HG02885 (cell line): ENCODE measurements at regions not wholly inside any gene's neighbourhood (a gene's known extent, or its start where the extent isn't known, plus 50 kb on each side); places are given as distances from the start of the nearest gene placed in this dataset.
"Not testable (repeated sequence)": the region's sequence is repeated elsewhere in the genome, so short reads cannot be mapped to it uniquely, and the experiment has no call there.

Source experiments
- ATAC-seq: cut with Tn5 transposase; IDR thresholded peaks from one replicate; pipeline ENCODE4 v1.9.1; 2021; ENCODE audit warnings: mild to moderate bottlenecking; ENCODE audit not compliant: unreplicated experiment, poor library complexity

DNA sequence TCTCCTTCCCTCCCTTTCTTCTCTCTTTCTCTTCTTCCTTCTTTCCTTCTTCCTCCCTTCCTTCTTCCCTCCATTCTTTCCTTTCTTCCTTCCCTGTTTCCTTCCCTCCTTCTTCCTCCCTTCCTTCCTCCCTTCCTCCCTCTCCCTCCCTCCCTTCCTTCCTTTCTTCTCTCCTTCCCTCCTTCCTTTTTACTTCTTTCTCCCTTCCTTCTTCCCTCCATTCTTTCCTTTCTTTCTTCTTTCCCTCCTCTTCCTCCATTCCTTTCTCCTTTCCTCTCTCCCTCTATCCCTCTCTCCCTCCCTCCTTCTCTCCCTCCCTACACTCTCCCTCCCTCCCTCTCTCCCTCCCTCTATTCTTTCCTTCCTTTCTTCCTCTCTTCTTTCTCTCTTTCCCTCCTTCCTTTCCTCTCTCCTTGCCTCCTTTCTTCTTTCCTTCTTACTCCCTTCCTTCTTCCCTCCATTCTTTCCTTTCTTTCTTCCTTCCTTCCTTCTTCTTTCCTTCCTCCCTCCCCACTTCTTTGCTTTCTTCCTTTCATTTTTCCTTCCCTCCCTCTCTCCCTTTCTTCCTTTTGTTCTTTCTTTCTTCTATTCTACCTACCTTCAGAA, 200.4 kb upstream of the SSTR4 start:
- ATAC-seq: no peak

DNA sequence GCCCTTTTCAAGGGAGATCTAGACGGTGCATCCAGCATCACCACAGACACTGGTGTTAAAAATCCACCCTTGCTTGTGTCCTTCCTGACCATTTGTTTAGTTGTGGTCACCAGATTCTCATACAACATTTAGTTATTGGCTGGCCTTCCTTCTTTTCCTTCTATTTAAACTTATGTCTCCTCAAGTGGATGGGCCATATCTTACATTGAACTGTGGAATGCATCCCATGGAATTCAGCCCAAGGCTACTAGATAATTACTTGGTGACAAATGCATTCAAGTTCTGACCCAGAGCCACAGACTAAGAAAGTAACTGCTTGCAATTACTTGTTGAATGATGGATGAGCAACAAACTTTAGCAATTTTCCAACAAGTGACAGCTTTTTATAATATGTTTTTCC, 198.9 kb upstream of the SSTR4 start:
- no peak for ATAC-seq

DNA sequence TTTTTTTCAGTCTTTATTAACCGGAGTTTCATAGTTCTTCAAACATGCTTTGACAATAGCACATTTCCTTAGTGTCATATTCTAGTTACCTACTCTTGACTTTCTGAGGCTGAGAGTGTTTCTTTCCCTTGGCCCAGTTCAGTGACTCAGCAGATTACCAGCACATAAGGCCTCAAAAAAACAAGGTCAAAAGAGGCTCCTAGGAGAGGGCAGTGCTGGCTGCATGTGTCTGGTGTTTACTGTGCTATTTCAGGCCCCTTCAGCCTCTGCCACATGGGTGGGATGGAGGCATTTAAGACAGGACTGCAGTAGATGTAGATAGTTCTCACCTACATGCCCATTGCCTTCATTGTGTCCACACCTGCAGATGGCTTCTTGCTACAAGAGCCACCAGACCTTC, 198.2 kb upstream of the SSTR4 start:
- no peak for ATAC-seq

DNA sequence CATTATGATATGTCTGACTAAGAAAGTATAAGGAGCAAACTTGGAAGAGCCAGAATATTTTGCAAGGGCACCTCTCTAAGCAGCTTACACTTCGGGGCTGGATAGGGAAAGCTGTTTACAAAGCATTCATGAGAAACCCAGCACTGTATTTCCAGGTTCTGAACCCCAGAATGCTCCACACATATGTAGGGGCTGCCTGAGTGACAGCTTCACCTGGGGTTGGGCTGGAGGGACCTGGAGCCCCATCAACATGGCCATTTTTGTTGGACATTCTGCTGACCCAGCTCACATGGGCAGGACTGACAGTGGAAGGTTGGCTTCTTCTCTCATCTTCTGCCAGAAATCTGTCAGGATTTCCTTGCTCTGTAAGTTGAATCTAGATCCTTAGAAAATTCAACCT, 197.1 kb upstream of the SSTR4 start:
- no peak for ATAC-seq

DNA sequence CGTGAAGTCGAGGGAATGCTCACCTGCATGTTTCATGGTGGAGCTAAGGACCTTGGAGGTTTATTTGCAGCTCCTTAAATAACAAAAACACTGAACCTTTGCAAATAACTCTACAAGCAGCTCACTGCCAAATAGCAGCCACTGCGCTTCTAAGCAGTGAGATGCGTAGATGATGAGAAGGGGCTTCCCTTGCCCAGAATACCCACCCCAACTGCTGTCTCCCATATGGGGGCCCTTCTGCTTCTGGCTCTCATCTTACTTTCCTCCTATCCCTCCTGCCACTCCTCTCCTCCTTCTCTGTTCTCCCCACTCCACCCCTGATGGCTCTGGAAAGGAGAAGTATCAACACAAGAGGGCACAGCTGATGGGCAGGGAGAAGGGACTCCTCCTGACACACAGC, 193.3 kb upstream of the SSTR4 start:
- ATAC-seq: no peak

DNA sequence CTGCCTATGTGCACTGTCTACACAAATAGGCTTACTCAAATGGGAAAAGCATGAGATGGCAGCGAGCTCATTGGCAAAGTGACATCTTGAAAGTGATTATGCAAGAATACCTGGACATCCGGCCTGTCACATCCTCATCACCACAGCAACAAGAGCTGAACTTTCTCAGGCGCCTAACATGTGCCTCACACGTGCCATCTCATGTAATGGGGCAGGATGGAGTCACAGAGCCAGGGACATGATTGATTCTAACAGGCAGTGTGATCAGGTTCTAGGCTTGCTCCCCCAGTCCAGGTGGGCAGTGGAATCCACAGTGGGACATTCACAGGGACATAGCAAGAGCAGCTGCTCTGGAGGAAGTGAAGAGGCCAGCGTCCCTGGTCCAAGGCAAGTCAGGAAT, 192.3 kb upstream of the SSTR4 start:
- no peak for ATAC-seq

DNA sequence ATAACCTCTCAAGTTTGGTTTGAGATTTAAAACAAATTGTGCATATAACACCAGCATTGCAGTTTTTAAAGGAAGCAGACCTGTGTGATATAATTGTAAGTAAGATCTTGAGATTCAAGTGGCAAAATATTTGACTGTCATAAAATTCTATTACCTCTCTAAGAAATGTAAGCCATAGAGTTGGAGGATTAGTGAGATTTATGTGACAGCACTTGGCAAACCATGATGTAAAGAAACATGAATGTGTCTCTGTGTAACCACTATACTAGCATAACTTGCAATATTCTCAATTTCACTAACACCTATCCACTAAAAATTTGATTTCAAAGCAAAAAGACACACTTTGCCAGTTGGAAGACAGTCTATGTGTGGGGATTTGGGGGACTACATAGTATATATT, 190.2 kb upstream of the SSTR4 start:
- no peak for ATAC-seq

DNA sequence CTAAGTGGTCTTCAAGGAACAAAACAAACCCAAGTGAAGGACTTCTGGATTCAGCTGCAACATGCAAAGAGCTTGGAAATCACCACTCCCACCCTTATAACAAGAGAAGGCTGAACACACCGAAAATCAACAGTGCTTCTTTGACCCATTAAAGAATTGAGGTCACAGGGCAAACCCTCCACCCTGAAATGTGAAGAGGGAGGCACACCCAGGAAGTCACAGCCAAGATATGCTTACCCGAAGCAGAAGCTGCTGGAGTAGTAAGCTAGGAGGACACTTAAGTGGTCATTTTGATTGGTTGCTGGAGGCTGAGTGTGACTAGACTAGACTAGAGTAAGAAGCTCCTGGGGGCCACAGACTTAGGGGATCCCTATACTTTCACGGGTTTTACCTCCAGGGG, 188.2 kb upstream of the SSTR4 start:
- no peak for ATAC-seq

DNA sequence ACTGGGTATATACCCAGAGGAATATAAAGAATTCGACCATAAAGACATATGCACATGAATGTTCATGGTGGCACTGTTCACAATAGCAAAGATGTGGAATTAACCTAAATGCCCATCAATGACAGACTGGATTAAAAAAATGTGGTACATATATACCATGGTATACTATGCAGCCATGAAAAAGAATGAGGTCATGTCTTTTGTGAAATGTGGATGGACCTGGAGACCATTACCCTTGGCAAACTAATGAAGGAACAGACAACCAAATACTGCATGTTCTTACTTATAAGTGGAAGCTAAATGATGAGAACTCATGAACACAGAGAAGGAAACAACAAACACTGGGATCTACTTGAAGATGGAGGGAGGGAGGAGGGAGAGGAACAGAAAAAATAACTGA, 186.7 kb upstream of the SSTR4 start:
- no peak for ATAC-seq

DNA sequence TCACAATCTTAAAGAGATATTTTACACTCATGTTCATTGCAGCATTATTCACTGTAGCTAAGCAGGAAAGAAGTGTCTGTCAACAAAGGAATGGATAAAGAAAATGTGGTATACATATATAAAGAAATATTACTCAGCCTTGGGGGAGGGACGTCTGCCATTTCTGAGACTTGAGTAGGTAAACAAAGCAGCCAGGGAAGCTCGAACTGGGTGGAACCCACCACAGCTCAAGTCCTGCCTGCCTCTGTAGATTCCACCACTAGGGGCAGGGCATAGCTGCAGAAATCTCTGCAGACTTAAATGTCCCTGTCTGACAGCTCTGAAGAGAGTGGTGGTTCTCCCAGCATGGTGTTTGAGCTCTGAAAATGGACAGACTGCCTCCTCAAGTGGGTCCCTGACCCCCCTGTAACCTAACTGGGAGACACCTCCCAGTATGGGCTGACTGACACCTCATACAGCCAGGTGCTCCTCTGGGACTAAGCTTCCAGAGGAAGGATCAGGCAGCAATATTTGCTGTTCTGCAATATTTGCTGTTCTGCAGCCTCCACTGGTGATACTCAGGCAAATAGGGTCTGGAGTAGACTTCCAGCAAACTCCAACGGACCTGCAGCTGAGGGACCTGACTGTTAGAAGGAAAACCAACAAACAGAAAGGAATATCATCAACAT, 183.3 kb upstream of the SSTR4 start:
- not testable (repeated sequence) for ATAC-seq

DNA sequence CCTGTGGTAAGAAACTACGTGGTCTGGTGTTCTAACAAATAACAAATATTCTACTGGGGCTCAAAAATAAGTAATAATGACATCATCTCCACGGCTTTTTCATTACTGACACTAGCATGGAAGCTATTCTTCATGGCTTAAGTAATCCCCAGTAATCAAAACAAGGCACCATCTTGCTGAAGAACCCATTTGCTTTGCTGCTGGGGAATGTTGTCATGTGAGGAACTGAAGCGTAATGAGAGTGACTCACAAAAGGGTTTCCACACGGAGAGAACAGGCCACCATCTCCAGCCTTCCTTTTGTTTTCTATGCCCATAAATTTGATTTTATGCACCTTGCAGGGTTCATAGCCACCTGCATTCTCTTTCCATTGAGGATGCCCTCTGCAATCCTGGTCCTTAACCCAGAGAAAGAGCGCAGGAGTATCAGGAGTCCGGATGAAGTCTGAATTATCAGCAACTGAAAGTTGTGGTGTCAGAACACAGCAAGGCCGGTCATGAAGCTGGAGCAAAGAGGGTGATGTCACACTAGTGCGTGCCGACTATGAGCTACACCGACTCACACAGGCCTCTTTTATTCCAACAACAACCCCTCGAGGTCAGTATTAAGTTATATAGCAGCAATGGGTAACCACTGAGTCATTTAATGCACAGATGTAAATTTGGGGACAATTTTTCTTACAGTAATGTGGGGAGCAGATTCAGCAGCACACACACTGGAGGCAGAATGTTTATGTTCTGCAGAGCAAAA, 173.7 kb upstream of the SSTR4 start:
- no peak for ATAC-seq

DNA sequence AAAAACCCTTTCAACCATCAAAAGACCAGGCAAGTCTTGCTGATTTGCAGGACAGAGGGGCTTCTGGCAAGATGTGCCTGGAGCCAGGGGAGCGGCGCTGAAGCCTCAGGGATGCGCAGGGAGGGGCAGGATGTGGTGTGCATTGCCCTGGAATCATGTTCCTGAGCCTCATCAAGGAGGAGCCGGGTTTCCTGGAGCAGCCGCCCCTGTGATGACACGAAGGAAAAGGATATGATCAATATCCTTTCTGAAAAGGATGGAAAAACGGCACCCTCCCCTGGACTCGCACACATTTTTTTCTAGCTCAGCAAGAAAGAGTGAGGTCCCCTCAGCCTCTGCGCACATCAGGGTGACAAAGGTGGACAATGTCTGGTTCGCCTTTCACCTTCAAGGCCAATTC, 173.1 kb upstream of the SSTR4 start:
- ATAC-seq: no peak

DNA sequence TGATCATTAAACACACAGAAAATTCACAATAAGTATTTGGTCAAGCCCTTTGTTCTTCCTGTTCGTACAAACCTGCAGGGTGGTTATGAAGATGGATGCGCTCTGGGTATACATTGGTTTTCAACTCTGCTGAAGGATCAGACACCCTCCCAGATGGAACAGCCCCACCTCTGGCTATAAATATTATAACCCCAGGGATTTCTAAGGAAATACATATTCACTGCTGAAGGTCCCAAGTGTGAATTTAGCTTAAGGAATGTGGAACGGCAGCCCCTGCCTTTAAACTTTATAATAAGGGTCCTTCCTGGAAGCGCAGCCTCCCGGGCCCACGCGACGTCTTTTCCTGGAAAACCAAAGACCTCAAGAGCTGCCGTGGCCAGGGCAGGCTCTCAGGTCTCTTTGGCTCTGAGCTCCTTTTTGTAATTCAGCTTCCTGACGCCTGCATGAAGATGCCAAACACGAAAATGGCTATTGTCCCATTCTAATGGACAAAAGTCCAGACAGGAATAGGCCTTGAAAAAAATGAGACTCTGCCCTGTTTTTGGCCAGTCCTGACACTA, 172.4 kb upstream of the SSTR4 start:
- ATAC-seq: no peak

DNA sequence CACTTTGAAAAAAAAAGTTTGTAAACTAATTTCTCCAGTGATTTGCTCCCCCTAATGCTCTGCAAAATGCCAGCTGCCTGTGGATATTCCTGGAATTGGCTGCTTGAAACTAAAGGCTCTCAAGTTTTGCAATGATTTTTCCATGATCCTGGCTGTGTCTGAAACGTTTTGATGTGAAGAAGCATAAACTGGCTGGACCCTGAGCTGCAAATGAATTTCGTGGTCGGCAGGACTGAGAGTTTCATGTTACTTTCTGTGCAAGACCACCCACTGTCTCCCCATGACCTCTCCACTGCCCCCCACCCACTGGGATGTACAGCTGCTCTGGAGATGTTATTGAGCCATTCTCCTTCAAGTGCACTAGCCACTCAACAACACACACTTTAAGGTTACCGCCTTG, 171.3 kb upstream of the SSTR4 start:
- no peak for ATAC-seq

DNA sequence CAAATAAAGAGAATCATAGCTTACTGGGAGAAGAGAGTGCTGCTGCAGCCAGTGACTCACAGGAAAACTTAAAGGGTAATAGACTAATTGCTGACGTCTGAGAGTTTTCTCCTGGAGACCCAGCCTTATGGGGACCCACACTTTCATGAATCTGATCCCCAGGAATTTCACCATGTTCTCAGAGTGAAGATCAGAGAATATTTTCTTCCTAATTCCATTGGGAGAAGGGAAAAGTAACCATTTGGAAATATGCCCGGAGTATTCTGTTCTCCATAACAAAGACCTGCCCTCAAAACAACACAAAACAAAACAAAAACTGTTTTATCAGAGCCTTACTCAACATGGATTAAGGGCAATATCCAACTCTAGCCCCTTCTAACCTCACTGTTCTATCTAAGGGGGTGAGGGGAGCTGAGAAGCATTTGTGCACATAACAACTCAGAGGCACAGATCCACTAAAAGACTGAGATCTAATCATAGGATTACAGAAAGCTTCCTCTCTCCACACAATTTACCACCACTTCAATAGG, 168.2 kb upstream of the SSTR4 start:
- ATAC-seq: no peak

DNA sequence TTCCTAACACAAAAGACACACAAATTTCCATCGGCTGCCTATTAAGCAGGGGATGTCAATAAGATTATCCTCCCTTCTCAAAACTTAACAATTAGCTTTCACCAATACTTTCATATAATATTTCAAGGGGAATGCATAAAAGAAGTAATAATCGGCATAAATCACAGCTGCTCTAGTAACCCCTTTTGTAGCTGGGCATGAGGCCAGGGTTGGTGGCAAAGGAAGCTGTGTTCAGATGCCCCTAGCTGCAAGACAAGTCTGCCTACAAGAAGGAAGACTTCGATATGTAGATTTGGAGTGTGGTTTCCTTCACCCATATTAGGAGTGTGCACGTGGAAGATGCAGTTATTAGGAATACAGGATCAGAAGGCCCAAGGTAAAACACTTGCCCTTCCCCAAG, 156.9 kb upstream of the SSTR4 start:
- ATAC-seq: no peak

DNA sequence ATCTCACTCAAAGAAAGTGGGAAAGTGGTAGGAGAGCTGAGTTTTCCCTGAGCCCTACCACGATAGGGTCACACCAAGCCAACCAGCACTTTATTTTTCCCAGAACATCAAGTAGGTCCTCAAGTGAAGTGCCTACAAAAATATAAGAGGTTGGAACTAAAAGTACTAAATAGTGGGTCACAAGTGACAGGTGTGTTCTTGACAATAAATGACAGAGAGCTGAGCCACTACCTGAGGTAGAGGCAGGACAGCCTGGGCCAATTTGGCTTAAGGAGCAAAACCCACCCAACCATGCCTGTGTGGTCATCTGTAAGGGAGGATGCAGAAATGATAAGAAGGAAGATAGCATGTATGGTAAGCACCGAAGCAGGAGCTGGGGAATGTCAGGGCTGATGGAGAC, 154.8 kb upstream of the SSTR4 start:
- no peak for ATAC-seq

DNA sequence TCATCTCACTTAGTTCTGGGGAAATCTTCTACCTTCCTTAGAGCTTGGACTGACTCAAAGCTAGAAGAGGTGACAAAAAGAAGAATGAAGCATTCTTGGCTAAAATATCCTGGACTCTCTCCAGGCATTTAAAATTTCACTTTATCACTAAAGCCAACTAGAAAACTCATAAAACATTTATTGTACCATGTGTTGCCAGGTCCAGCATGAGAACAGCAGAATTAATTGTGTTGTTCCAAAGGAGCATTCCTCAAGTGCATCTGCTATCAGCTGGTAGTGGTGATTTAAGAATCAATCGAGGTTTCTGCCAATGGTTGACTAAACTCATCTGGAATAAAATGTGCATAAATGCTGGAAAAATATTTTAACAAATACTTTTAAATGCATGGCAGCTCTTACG, 147.3 kb upstream of the SSTR4 start:
- ATAC-seq: no peak

DNA sequence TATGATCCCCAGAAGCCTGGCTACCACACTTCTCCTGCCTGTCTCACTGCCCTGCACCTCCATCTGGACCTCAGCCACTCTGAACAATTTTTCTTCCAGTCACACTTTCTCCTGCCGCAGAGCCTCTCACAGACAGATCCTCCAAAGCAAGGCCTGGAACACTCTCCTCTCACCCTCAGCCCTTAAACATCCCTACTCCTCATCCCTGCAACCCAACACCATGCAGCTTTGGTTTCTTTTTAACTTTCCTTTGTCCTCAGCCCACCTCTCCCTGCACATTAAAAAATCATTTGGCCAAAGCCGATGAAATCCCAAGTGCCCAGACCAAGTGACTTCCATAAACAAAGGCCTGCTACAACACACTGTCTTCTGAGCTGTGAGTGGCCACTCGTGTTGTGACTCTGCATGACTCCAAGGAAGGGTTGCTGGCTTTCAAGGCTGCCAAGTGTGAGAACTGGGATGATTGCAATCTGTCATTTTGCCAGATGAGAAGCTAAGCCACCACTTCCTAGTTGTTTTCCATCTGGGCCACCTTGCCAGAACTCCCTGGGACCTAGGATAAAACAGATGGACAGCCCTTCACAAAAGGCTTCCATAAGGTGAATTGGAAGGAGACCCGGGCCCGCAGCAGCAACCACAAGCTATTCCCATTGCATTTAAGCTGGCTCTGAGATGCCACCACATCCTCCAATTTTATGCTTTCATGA, 144.4 kb upstream of the SSTR4 start:
- no peak for ATAC-seq

DNA sequence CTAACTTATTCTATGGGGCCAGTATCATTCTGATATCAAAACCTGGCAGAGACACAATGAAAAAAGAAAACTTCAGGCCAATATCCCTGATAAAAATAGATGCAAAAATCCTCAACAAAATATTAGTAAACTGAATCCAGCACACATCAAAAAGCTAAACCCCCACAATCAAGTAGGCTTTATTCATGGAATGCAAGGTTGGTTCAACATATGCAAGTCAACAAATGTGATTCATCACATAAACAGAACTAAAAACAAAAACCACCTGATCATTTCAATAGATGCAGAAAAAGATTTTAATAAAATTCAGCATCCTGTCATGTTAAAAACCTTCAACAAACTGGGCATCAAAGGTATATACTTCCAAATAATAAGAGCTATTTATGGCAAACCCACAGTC, 133.9 kb upstream of the SSTR4 start:
- no peak for ATAC-seq

DNA sequence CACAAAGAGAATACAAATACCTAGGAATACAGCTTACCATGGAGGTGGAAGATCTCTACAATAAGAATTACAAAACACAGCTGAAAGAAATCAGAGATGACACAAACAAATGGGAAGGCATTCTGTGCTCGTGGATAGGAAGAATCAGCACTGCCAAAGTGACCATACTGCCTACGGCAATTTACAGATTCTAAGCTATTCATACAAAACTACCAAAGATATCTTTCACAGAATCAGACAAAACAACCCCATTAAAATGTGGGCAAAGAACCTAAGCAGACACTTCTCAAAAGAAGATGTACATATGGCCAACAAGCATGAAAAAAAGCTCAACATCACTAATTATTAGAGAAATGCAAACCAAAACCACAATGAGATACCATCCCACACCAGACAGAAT, 133.2 kb upstream of the SSTR4 start:
- ATAC-seq: no peak
